HepG2 (cell line): ENCODE measurements at regions not wholly inside any gene's neighbourhood (a gene's known extent, or its start where the extent isn't known, plus 50 kb on each side); places are given as distances from the start of the nearest gene placed in this dataset.

Experiments used
- ATAC-seq: fragments of 200-7000 bp; cut with Tn5 transposase; 3 replicates; pipeline ENCODE4 v1.9.1; 2020; ENCODE audit warnings: mild to moderate bottlenecking, moderate library complexity
- BruUV-seq: library from RNA; stranded (reverse); fragments of 400-500 nt; replicated peaks from 2 replicates; lab custom pipeline; 2021; lab: Mats Ljungman, UMichigan
- CTCF ChIA-PET: fragments of 300-600 bp; formaldehyde crosslinking; extraction: SDS; loops from one replicate; lab custom pipeline; 2021; ENCODE audit warnings: low total read pairs, inconsistent platforms, low intra/inter-chr PET ratio; lab: Yijun Ruan, JAX
- POLR2A ChIA-PET: fragments of 350-600 bp; sonication (Branson Sonifier 250); formaldehyde crosslinking; loops from one replicate; lab custom pipeline; 2020; ENCODE audit warnings: antibody characterized with exemption, inconsistent platforms; lab: Yijun Ruan, JAX
- DNase-seq: peaks from one replicate; pipeline ENCODE4 v3.0.0-alpha.2; 2015; ENCODE audit warnings: low spot score
- FAIRE-seq: peaks from 3 replicates; lab custom pipeline; 2011; peaks lifted over from hg19 to GRCh38; lab: Jason Lieb, UNC
- H2AFZ ChIP-seq: one replicate; pipeline ENCODE4 v1.6.1; 2011; ENCODE audit warnings: low read length, inconsistent platforms
- H3K27ac ChIP-seq: fragments of 300-600 bp; 3 replicates; pipeline ENCODE4 v1.8.0; 2011; ENCODE audit warnings: mixed run types, mild to moderate bottlenecking, mixed read lengths, low read length, inconsistent platforms; ENCODE audit not compliant: insufficient read depth; ENCODE audit errors: extremely low read length
- H3K27me3 ChIP-seq, 2 experiments: fragments of 200-600 bp in 1 of 2; 2 replicates in 1 of 2; 3 replicates in 1 of 2; pipeline versions ENCODE4 v1.6.0 to v1.8.0; 2011; ENCODE audit warnings: low read length in 2 of 2, mild to moderate bottlenecking in 2 of 2, moderate library complexity in 2 of 2, inconsistent platforms in 1 of 2; ENCODE audit not compliant: insufficient read depth in 2 of 2, control insufficient read depth in 1 of 2
- H3K36me3 ChIP-seq, 2 experiments: fragments of 200-600 bp in 1 of 2; replicated peaks in 1 of 2; 2 replicates in 1 of 2; 3 replicates in 1 of 2; pipeline versions ENCODE4 v1.5.1 to v1.8.0; 2011; ENCODE audit warnings: low read length in 2 of 2, inconsistent platforms in 1 of 2; ENCODE audit not compliant: insufficient read depth in 2 of 2, control insufficient read depth in 1 of 2
- H3K4me1 ChIP-seq: 2 replicates; pipeline ENCODE4 v1.5.1; 2012; ENCODE audit warnings: low read length, inconsistent platforms; ENCODE audit not compliant: insufficient read depth
- H3K4me2 ChIP-seq: 2 replicates; pipeline ENCODE4 v1.6.0; 2011; ENCODE audit warnings: low read depth, low read length, inconsistent platforms
- H3K4me3 ChIP-seq, 3 experiments: fragments of 200-600 bp in 1 of 3; sonication (generic), shearing (Covaris generic) in 1 of 3; replicated peaks in 1 of 3; 2 replicates each; pipeline ENCODE4 v1.5.1; 2011 to 2016; ENCODE audit warnings: low read length in 3 of 3, inconsistent platforms in 2 of 3, low read depth in 2 of 3, mild to moderate bottlenecking in 2 of 3, control low read depth in 1 of 3, mixed read lengths in 1 of 3; ENCODE audit not compliant: insufficient read depth in 1 of 3
- H3K79me2 ChIP-seq: one replicate; pipeline ENCODE4 v1.6.1; 2011; ENCODE audit warnings: low read length, inconsistent platforms; ENCODE audit not compliant: insufficient read depth
- H3K9ac ChIP-seq: 2 replicates; pipeline ENCODE4 v1.6.0; 2011; ENCODE audit warnings: mild to moderate bottlenecking, low read depth, low read length, inconsistent platforms; ENCODE audit not compliant: insufficient read depth
- H3K9me3 ChIP-seq: 2 replicates; pipeline ENCODE4 v1.5.1; 2012; ENCODE audit warnings: mild to moderate bottlenecking, low read length
- H4K20me1 ChIP-seq: 2 replicates; pipeline ENCODE4 v1.6.0; 2011; ENCODE audit warnings: inconsistent platforms, mild to moderate bottlenecking, low read length, moderate library complexity; ENCODE audit not compliant: insufficient read depth
- BRD4 ChIP-seq: sonication (generic); formaldehyde crosslinking; IDR thresholded peaks from 2 replicates; pipeline ENCODE4 v1.4.0; 2020; ENCODE audit warnings: missing genetic modification reagents
- FOXA3 ChIP-seq: IDR thresholded peaks from 2 replicates; pipeline ENCODE4 v1.6.1; 2016; ENCODE audit warnings: missing genetic modification reagents, missing compliant biosample characterization
- GLMP ChIP-seq: sonication (generic); formaldehyde crosslinking; IDR thresholded peaks from 2 replicates; pipeline ENCODE4 v1.9.0; 2021; ENCODE audit warnings: missing genetic modification reagents, mild to moderate bottlenecking, borderline replicate concordance
- KLF11 ChIP-seq: IDR thresholded peaks from 2 replicates; pipeline ENCODE4 v1.6.1; 2016; ENCODE audit warnings: missing compliant biosample characterization
- MZF1 ChIP-seq: sonication (generic); formaldehyde crosslinking; IDR thresholded peaks from 2 replicates; pipeline ENCODE4 v1.8.1; 2023; ENCODE audit warnings: mild to moderate bottlenecking, missing genetic modification reagents, borderline replicate concordance
- NR0B2 ChIP-seq: sonication (generic); formaldehyde crosslinking; IDR thresholded peaks from 2 replicates; pipeline ENCODE4 v1.4.0; 2020; ENCODE audit warnings: mild to moderate bottlenecking, missing genetic modification reagents
- PHF21A ChIP-seq: sonication (generic); formaldehyde crosslinking; IDR thresholded peaks from 2 replicates; pipeline ENCODE4 v1.5.0; 2020; ENCODE audit warnings: mild to moderate bottlenecking, missing genetic modification reagents
- PRMT3 ChIP-seq: sonication (generic); formaldehyde crosslinking; IDR thresholded peaks from 2 replicates; pipeline ENCODE4 v1.8.1; 2022; ENCODE audit warnings: low read depth, mild to moderate bottlenecking, moderate library complexity, missing genetic modification reagents, borderline replicate concordance
- ZBTB8A ChIP-seq: sonication (generic); formaldehyde crosslinking; IDR thresholded peaks from 2 replicates; pipeline ENCODE4 v1.4.0; 2020; ENCODE audit warnings: mild to moderate bottlenecking, low read depth, missing genetic modification reagents, borderline replicate concordance
- ZFP37 ChIP-seq: sonication (generic); formaldehyde crosslinking; IDR thresholded peaks from 2 replicates; pipeline ENCODE4 v1.4.0; 2020; ENCODE audit warnings: missing genetic modification reagents, borderline replicate concordance
- ZNF281 ChIP-seq: sonication (generic); formaldehyde crosslinking; IDR thresholded peaks from 2 replicates; pipeline ENCODE4 v1.4.0; 2020; ENCODE audit warnings: missing genetic modification reagents, borderline replicate concordance
- ZNF329 ChIP-seq: sonication (generic); formaldehyde crosslinking; IDR thresholded peaks from 2 replicates; pipeline ENCODE4 v1.9.0; 2021; ENCODE audit warnings: low read depth, mild to moderate bottlenecking, missing genetic modification reagents
- ZNF605 ChIP-seq: sonication (generic); formaldehyde crosslinking; IDR thresholded peaks from 2 replicates; pipeline ENCODE4 v1.8.0; 2022; ENCODE audit warnings: mild to moderate bottlenecking, missing genetic modification reagents
- ZNF800 ChIP-seq: sonication (generic); formaldehyde crosslinking; IDR thresholded peaks from 2 replicates; pipeline ENCODE4 v1.4.0; 2020; ENCODE audit warnings: missing genetic modification reagents
- WGBS: methylation state at CpG from one replicate; pipeline ENCODE4 v1.1.6; 2017; ENCODE audit warnings: low lambda C conversion rate; 5-methylcytosine and 5-hydroxymethylcytosine counted together
- in situ Hi-C: cut with HindIII; loops from 2 replicates; pipeline ENCODE4 v1.10.0; 2017; ENCODE audit warnings: low pct_unique_long_range_greater_than_20kb; ENCODE audit not compliant: extremely low pct_ligation_motif_present
- intact Hi-C: fragments of 100-400 bp; cut with micrococcal nuclease; formaldehyde crosslinking; loops from one replicate; pipeline ENCODE4 v1.10.0; 2022; ENCODE audit not compliant: unreplicated experiment
- TF ChIP-seq, protein P1 (sequence below): sonication (generic); formaldehyde crosslinking; IDR thresholded peaks from 2 replicates; pipeline ENCODE4 v1.5.1; 2020; ENCODE audit warnings: missing genetic modification reagents, mild to moderate bottlenecking, borderline replicate concordance

GRCh38 chr1:221813887-221814286 lies 72.0 kb upstream of the DUSP10 start:
- ChIA-PET CTCF (no interaction called here), POLR2A (no interaction called here)
- Histone ChIP-seq H3K79me2 (no peaks in the 10 kb centered on the region), H3K9me3 (no peaks in the 10 kb centered on the region), H3K9ac (no peak overlapping the region), H3K27me3 (no peaks in the 10 kb centered on the region), H3K4me2 (no peak overlapping the region), H4K20me1 (no peaks in the 10 kb centered on the region), H3K4me1 (no peaks in the 10 kb centered on the region), H2AFZ (no peak overlapping the region), H3K36me3 (no peaks in the 10 kb centered on the region), H3K4me3 (no peak overlapping the region), H3K27ac (no peak overlapping the region)
- 0% methylated on average over 1 of the region's 1 CpG for WGBS
- BruUV-seq, result no TSS peak
- no peak for DNase-seq
- FAIRE-seq, result no peak
- no peak for ATAC-seq
- TF ChIP-seq BRD4 (CRISPR knock-in tag) (no peak), KLF11 (no peak), NR0B2 (CRISPR knock-in tag) (no peak), ZFP37 (CRISPR knock-in tag) (no peak), ZNF800 (CRISPR knock-in tag) (no peak), MZF1 (CRISPR knock-in tag) (no peak), ZNF605 (CRISPR knock-in tag) (no peak), ZNF281 (no peak), ZBTB8A (CRISPR knock-in tag) (no peak), ZNF329 (CRISPR knock-in tag) (no peak), GLMP (CRISPR knock-in tag) (no peak), PRMT3 (CRISPR knock-in tag) (no peak), FOXA3 (CRISPR knock-in tag) (no peak), PHF21A (CRISPR knock-in tag) (no peak)
- TF ChIP-seq, protein P1, sequence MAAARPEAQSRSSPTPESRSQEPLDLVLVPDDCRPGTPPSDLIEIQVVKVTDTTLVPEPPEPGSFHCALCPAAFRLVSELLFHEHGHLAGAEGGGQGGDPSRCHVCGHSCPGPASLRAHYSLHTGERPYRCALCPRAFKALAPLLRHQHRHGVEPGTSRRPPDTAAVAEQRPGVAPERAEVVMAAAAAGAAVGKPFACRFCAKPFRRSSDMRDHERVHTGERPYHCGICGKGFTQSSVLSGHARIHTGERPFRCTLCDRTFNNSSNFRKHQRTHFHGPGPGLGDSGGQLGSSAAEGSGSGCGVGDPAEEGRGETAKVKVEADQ (CRISPR knock-in tag), result no peak
- intact Hi-C loops (no loop called here), in situ Hi-C loops (no loop called here)
